A673 (cell line): ENCODE measurements at regions not wholly inside any gene's neighbourhood (a gene's known extent, or its start where the extent isn't known, plus 50 kb on each side); places are given as distances from the start of the nearest gene placed in this dataset.

Experiments
- BruUV-seq: library from RNA; stranded (reverse); fragments of 400-500 nt; replicated peaks from 2 replicates; lab custom pipeline; 2021; lab: Mats Ljungman, UMichigan
- CTCF ChIA-PET: fragments of 300-600 bp; sonication (Branson Sonifier 250); formaldehyde crosslinking; loops from one replicate; lab custom pipeline; 2022; ENCODE audit warnings: antibody characterized with exemption; lab: Charles Lee
- POLR2A ChIA-PET: fragments of 300-600 bp; sonication (Branson Sonifier 250); formaldehyde crosslinking; loops from one replicate; lab custom pipeline; 2022; ENCODE audit warnings: antibody characterized with exemption; ENCODE audit not compliant: low non-redundant PET; lab: Charles Lee
- DNase-seq: peaks from one replicate; pipeline ENCODE4 v3.0.0-alpha.2; 2015; ENCODE audit warnings: low spot score
- H3K27ac ChIP-seq: fragments of 200-600 bp; sonication (generic); 2 replicates; pipeline ENCODE4 v1.5.1; 2016; ENCODE audit warnings: mixed run types, low read depth, mild to moderate bottlenecking, mixed read lengths, antibody characterized with exemption, low read length; ENCODE audit not compliant: poor library complexity, severe bottlenecking
- H3K27me3 ChIP-seq: fragments of 200-600 bp; sonication (generic); replicated peaks from 2 replicates; pipeline ENCODE4 v1.6.1; 2017; ENCODE audit warnings: mixed run types, low read depth, mild to moderate bottlenecking, mixed read lengths, antibody characterized with exemption, low read length; ENCODE audit not compliant: insufficient read depth, poor library complexity
- H3K36me3 ChIP-seq: fragments of 200-600 bp; sonication (generic); 2 replicates; pipeline ENCODE4 v1.6.1; 2016; ENCODE audit warnings: mixed run types, mild to moderate bottlenecking, mixed read lengths, antibody characterized with exemption, low read length; ENCODE audit not compliant: insufficient read depth, poor library complexity, severe bottlenecking
- H3K4me1 ChIP-seq: fragments of 200-600 bp; sonication (generic); 2 replicates; pipeline ENCODE4 v1.6.1; 2017; ENCODE audit warnings: mixed run types, mild to moderate bottlenecking, mixed read lengths, antibody characterized with exemption, low read length; ENCODE audit not compliant: insufficient read depth, poor library complexity, severe bottlenecking
- H3K4me3 ChIP-seq: fragments of 200-600 bp; sonication (generic); 2 replicates; pipeline ENCODE4 v1.5.1; 2016; ENCODE audit warnings: low read depth, mixed run types, mild to moderate bottlenecking, mixed read lengths, low read length; ENCODE audit not compliant: poor library complexity, severe bottlenecking
- H3K9me3 ChIP-seq: fragments of 200-600 bp; sonication (generic); 2 replicates; pipeline ENCODE4 v1.6.1; 2016; ENCODE audit warnings: mixed run types, low read depth, mild to moderate bottlenecking, mixed read lengths, antibody characterized with exemption, low read length; ENCODE audit not compliant: poor library complexity, severe bottlenecking
- CTCF ChIP-seq: fragments of 300-800, 200-600 bp; sonication (generic); conservative IDR thresholded peaks from 2 replicates; pipeline ENCODE4 v1.5.1; 2017; ENCODE audit warnings: low read depth, mild to moderate bottlenecking, antibody characterized with exemption, low read length, moderate library complexity, mixed read lengths
- EZH2 ChIP-seq: fragments of 200-600 bp; sonication (generic); IDR thresholded peaks from 2 replicates; pipeline ENCODE4 v1.6.1; 2017; ENCODE audit warnings: borderline replicate concordance, low read depth, mild to moderate bottlenecking, mixed read lengths, antibody characterized with exemption, low read length; ENCODE audit not compliant: poor library complexity, severe bottlenecking
- intact Hi-C: fragments of 100-400 bp; cut with micrococcal nuclease; formaldehyde crosslinking; loops from one replicate; pipeline ENCODE4 v1.10.0; 2022; ENCODE audit not compliant: unreplicated experiment

- ChIA-PET CTCF (no interaction called here), POLR2A (no interaction called here)
- intact Hi-C loops, result no loop called here
- Histone ChIP-seq H3K9me3 (no peaks in the 10 kb centered on the region), H3K4me1 (no peaks in the 10 kb centered on the region), H3K4me3 (no peak overlapping the region), H3K27ac (no peak overlapping the region), H3K36me3 (no peaks in the 10 kb centered on the region), H3K27me3 (no peaks in the 10 kb centered on the region)
- TF ChIP-seq CTCF (no peak), EZH2 (no peak)
- BruUV-seq, result no TSS peak
- no peak for DNase-seq
Measured at GRCh38 chr7:41010418-41010817, 692.5 kb downstream of the INHBA start.

GRCh38 chr7:41007811-41008210, 695.1 kb downstream of the INHBA start:
- Histone ChIP-seq H3K4me3 (no peak overlapping the region), H3K27me3 (no peaks in the 10 kb centered on the region), H3K9me3 (no peaks in the 10 kb centered on the region), H3K27ac (no peak overlapping the region), H3K4me1 (no peaks in the 10 kb centered on the region), H3K36me3 (no peaks in the 10 kb centered on the region)
- intact Hi-C loops, result no loop called here
- DNase-seq, result no peak
- TF ChIP-seq EZH2 (no peak), CTCF (no peak)
- CTCF ChIA-PET, result interaction anchor here (0.7 kb wide), 1 partner anchor 692 kb away, joined by 13 read pairs; no protein-coding TSS in a partner anchor
- POLR2A ChIA-PET, result no interaction called here
- BruUV-seq, result no TSS peak

GRCh38 chr7:41007351-41007751, 695.5 kb downstream of the INHBA start:
- H3K9me3 ChIP-seq, result no peaks in the 10 kb centered on the region
- H3K36me3 ChIP-seq, result no peaks in the 10 kb centered on the region
- no peak overlapping the region for H3K4me3 ChIP-seq
- no peaks in the 10 kb centered on the region for H3K4me1 ChIP-seq
- H3K27ac ChIP-seq, result no peak overlapping the region
- no peaks in the 10 kb centered on the region for H3K27me3 ChIP-seq
- intact Hi-C loops, result no loop called here
- TF ChIP-seq CTCF (no peak), EZH2 (no peak)
- ChIA-PET POLR2A (no interaction called here), CTCF (interaction anchor here (0.7 kb wide), 1 partner anchor 692 kb away, joined by 13 read pairs; no protein-coding TSS in a partner anchor)
- no TSS peak for BruUV-seq
- DNase-seq, result no peak
